Neural progenitor cell (in vitro differentiated cells): ENCODE measurements at regions not wholly inside any gene's neighbourhood (a gene's known extent, or its start where the extent isn't known, plus 50 kb on each side); places are given as distances from the start of the nearest gene placed in this dataset.

Experiments
- EZH2 ChIP-seq: fragments of 200-600 bp; sonication (generic); IDR thresholded peaks from 2 replicates; pipeline ENCODE4 v1.6.1; 2017; ENCODE audit warnings: antibody characterized with exemption, mild to moderate bottlenecking, moderate library complexity
- TF ChIP-seq, protein P1 (sequence below): fragments of 200-600 bp; sonication (generic); IDR thresholded peaks from 2 replicates; pipeline ENCODE4 v1.5.1; 2017; ENCODE audit warnings: antibody characterized with exemption, mild to moderate bottlenecking

DNA sequence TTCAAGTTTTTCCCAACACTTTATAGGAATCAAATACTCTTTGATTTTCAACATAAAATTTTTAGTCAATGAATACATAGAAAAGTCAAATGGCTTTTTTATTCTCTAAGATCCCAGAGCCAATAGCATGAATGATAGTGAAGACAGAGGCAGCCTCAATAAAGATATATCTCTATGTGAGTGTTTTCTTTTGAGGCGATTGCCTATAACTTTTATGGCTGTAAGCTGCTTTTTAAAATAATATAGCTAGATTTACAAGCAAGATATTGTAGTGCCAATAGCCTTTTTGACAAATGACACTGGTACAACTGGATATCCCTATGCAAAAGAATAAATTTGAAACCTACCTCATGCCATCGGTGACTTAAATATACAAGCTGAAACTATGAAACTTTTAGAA lies 1705.2 kb upstream of the PCDH20 start:
- TF ChIP-seq, protein P1, sequence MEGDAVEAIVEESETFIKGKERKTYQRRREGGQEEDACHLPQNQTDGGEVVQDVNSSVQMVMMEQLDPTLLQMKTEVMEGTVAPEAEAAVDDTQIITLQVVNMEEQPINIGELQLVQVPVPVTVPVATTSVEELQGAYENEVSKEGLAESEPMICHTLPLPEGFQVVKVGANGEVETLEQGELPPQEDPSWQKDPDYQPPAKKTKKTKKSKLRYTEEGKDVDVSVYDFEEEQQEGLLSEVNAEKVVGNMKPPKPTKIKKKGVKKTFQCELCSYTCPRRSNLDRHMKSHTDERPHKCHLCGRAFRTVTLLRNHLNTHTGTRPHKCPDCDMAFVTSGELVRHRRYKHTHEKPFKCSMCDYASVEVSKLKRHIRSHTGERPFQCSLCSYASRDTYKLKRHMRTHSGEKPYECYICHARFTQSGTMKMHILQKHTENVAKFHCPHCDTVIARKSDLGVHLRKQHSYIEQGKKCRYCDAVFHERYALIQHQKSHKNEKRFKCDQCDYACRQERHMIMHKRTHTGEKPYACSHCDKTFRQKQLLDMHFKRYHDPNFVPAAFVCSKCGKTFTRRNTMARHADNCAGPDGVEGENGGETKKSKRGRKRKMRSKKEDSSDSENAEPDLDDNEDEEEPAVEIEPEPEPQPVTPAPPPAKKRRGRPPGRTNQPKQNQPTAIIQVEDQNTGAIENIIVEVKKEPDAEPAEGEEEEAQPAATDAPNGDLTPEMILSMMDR: no peak
- no peak for TF ChIP-seq EZH2
